AG09309 (cell line): ENCODE measurements at regions not wholly inside any gene's neighbourhood (a gene's known extent, or its start where the extent isn't known, plus 50 kb on each side); places are given as distances from the start of the nearest gene placed in this dataset.
"Not testable (repeated sequence)": the region's sequence is repeated elsewhere in the genome, so short reads cannot be mapped to it uniquely, and the experiment has no call there.

Experiments
- DNase-seq: peaks from one replicate; pipeline ENCODE4 v3.0.0-alpha.2; 2010; ENCODE audit warnings: low read depth
- H3K4me3 ChIP-seq: 2 replicates; pipeline ENCODE4 v1.5.1; 2011; ENCODE audit warnings: mild to moderate bottlenecking, low read depth, low read length, moderate library complexity; ENCODE audit not compliant: control insufficient read depth
- CTCF ChIP-seq: IDR thresholded peaks from 2 replicates; pipeline ENCODE4 v1.5.1; 2011; ENCODE audit warnings: mild to moderate bottlenecking, low read depth, low read length, inconsistent platforms; ENCODE audit not compliant: insufficient read depth, control insufficient read depth; ENCODE audit errors: missing control alignments

- DNase-seq = no peak
- H3K4me3 ChIP-seq = no peak overlapping the region
- TF ChIP-seq CTCF = no peak
These were observed 64.2 kb upstream of the ATF7IP2 start for GRCh38 chr16:10321407-10322387.

- no peak for DNase-seq
- no peak for TF ChIP-seq CTCF
These were observed 62.9 kb upstream of the ATF7IP2 start for GRCh38 chr16:10322723-10323527.

GRCh38 chr16:10323528-10323869, 62.4 kb upstream of the ATF7IP2 start:
- TF ChIP-seq CTCF = no peak
- no peak for DNase-seq
- H3K4me3 ChIP-seq = no peak overlapping the region

More at GRCh38 chr16:10322723-10323527, 62.9 kb upstream of the ATF7IP2 start:
- no peak overlapping the region for H3K4me3 ChIP-seq

- no peak overlapping the region for H3K4me3 ChIP-seq
- TF ChIP-seq CTCF = no peak
- no peak for DNase-seq
These were observed 61.7 kb upstream of the ATF7IP2 start for GRCh38 chr16:10324210-10324609.

- H3K4me3 ChIP-seq = no peak overlapping the region
- TF ChIP-seq CTCF = no peak
- DNase-seq = no peak
These were observed 59.9 kb upstream of the ATF7IP2 start for GRCh38 chr16:10325783-10326543.

GRCh38 chr16:10326647-10327046, 59.2 kb upstream of the ATF7IP2 start:
- no peak overlapping the region for H3K4me3 ChIP-seq
- no peak for TF ChIP-seq CTCF
- DNase-seq = no peak

- DNase-seq, H3K4me3 ChIP-seq: not testable (repeated sequence)
These were observed 57.6 kb upstream of the ATF7IP2 start for GRCh38 chr16:10328291-10328690.
